ENCODE measurements at regions not wholly inside any gene's neighbourhood (a gene's known extent, or its start where the extent isn't known, plus 50 kb on each side); places are given as distances from the start of the nearest gene placed in this dataset.
"Not testable (repeated sequence)": the region's sequence is repeated elsewhere in the genome, so short reads cannot be mapped to it uniquely, and the experiment has no call there.

GRCh38 chr5:135149229-135149955, 115.4 kb upstream of the PITX1 start:
- H3K4me3 ChIP-seq, result no peak overlapping the region
- H3K4me1 ChIP-seq, result no peaks in the 10 kb centered on the region
- TF ChIP-seq, protein P1, sequence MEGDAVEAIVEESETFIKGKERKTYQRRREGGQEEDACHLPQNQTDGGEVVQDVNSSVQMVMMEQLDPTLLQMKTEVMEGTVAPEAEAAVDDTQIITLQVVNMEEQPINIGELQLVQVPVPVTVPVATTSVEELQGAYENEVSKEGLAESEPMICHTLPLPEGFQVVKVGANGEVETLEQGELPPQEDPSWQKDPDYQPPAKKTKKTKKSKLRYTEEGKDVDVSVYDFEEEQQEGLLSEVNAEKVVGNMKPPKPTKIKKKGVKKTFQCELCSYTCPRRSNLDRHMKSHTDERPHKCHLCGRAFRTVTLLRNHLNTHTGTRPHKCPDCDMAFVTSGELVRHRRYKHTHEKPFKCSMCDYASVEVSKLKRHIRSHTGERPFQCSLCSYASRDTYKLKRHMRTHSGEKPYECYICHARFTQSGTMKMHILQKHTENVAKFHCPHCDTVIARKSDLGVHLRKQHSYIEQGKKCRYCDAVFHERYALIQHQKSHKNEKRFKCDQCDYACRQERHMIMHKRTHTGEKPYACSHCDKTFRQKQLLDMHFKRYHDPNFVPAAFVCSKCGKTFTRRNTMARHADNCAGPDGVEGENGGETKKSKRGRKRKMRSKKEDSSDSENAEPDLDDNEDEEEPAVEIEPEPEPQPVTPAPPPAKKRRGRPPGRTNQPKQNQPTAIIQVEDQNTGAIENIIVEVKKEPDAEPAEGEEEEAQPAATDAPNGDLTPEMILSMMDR (IDR thresholded peaks at IDR 0.05), result no peak
- DNase-seq, result no peak
- no peaks in the 10 kb centered on the region for H3K9me3 ChIP-seq
- 75 to 78% methylated on average over 5 of the region's 5 CpGs for WGBS, 2 donors
- H3K27me3 ChIP-seq, result no peaks in the 10 kb centered on the region
- no peaks in the 10 kb centered on the region for H3K36me3 ChIP-seq
- H3K27ac ChIP-seq, result no peak overlapping the region
- no peak for ATAC-seq
- FAIRE-seq, result no peak
- intact Hi-C loops (cut with DNase I), result no loop called here

- intact Hi-C loops (cut with DNase I), result no loop called here
- no peak for DNase-seq
- Histone ChIP-seq H3K36me3 (no peaks in the 10 kb centered on the region), H3K27ac (no peak overlapping the region), H3K4me1 (no peaks in the 10 kb centered on the region), H3K9me3 (no peaks in the 10 kb centered on the region), H3K27me3 (no peaks in the 10 kb centered on the region), H3K4me3 (no peak overlapping the region)
- FAIRE-seq, result no peak
- TF ChIP-seq, protein P1 (IDR thresholded peaks at IDR 0.05), result no peak
- 87 to 93% methylated on average over 10 of the region's 10 CpGs for WGBS, 2 donors
- ATAC-seq, result no peak
Measured at GRCh38 chr5:135147294-135148090, 113.5 kb upstream of the PITX1 start.

- DNase-seq (no peak), ATAC-seq (no peak), FAIRE-seq (no peak)
- TF ChIP-seq, protein P1 (IDR thresholded peaks at IDR 0.05), result no peak
- H3K36me3 ChIP-seq, result no peaks in the 10 kb centered on the region
- H3K27me3 ChIP-seq, result no peaks in the 10 kb centered on the region
- 87 to 97% methylated on average over 2 of the region's 2 CpGs for WGBS, 2 donors
- H3K9me3 ChIP-seq, result no peaks in the 10 kb centered on the region
- no peak overlapping the region for H3K27ac ChIP-seq
- no peaks in the 10 kb centered on the region for H3K4me1 ChIP-seq
- intact Hi-C loops (cut with DNase I), result no loop called here
- no peak overlapping the region for H3K4me3 ChIP-seq
Measured at GRCh38 chr5:135145985-135146384, 112.0 kb upstream of the PITX1 start.

DNA sequence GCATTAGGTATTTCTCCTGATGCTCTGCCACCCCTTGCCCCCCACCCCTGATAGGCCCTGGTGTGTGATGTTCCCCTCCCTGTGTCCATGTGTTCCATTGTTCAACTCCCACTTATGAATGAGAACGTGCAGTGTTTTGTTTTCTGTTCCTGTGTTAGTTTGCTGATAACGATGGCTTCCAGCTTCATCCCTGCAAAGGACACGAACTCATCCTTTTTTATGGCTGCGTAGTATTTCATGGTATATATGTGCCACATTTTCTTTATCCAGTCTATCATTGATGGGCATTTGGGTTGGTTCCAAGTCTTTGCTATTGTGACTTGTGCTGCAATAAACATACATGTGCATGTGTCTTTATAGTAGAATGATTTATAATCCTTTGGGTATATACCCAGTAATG, 109.7 kb upstream of the PITX1 start:
- ATAC-seq; H3K4me1 ChIP-seq; H3K4me3 ChIP-seq; H3K27me3 ChIP-seq; H3K36me3 ChIP-seq; DNase-seq; H3K9me3 ChIP-seq; FAIRE-seq; intact Hi-C loops (cut with DNase I); H3K27ac ChIP-seq: not testable (repeated sequence)
- 67 to 73% methylated on average over 4 of the region's 4 CpGs for WGBS, 2 donors

DNA sequence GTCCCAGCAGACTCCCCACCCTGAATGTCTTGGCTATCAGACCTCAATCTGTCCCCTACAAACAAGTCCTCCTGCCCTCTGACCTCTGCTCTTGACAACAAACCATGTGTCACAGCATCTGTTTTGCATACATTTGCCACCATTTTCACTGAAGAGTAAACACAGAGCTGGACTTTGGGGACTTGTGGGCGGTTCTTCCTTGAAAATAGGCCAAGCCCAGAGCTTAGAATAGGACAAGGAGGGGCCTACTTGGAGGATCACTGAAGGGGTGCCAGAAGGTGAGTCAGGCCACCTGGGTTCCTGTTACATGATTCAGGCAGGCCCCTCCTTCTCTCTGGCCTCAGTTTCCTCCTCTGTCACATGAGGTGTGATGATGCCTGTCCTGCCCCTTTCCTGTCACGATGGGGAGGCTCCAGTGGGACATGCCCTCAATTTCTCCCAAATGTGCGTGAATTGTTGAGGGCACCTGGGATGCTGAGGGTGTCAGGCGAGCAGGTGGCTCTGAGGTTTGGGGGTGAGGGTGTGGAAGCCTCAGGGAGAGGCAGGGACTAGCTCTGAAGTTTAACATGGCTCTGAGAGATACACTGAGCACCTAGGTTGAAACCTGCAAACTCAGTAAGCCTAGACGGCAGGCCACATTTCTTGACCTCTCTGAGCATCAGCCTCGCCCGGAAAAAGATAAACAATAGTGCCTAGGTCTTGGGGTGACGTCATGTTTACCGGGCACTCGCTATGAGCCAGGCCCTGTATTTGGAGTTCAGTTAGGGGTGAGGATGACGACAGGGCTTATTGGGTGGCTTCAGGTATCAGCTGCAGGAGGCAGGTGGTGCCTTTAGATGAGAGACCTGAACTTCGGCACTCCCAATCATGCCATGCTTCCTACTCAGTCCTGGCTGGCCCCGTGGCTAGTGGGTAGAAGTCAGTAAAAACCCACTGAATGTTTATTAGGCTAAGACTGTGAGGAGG, 107.6 kb upstream of the PITX1 start:
- no peaks in the 10 kb centered on the region for H3K4me1 ChIP-seq
- no peak for DNase-seq
- no peaks in the 10 kb centered on the region for H3K9me3 ChIP-seq
- ATAC-seq, result peak in 1 of 4 donors; percentile 30
- no peak for FAIRE-seq
- no peaks in the 10 kb centered on the region for H3K36me3 ChIP-seq
- 75 to 80% methylated on average over 13 of the region's 13 CpGs for WGBS, 2 donors
- H3K27me3 ChIP-seq, result no peaks in the 10 kb centered on the region
- intact Hi-C loops (cut with DNase I), result no loop called here
- no peak overlapping the region for H3K27ac ChIP-seq
- H3K4me3 ChIP-seq, result no peak overlapping the region
- TF ChIP-seq, protein P1 (IDR thresholded peaks at IDR 0.05), result no peak

Measured in pancreas (tissue), 10 donors.